Left renal cortex interstitium (tissue), 4 donors: ENCODE measurements at regions not wholly inside any gene's neighbourhood (a gene's known extent, or its start where the extent isn't known, plus 50 kb on each side); places are given as distances from the start of the nearest gene placed in this dataset.

Experiments used
- DNase-seq, 4 donors: peaks; one replicate each; pipeline ENCODE4 v3.0.0-alpha.2; 2013; ENCODE audit warnings: low read depth in 4 of 4, low spot score in 2 of 4, missing footprints in 1 of 4

DNA sequence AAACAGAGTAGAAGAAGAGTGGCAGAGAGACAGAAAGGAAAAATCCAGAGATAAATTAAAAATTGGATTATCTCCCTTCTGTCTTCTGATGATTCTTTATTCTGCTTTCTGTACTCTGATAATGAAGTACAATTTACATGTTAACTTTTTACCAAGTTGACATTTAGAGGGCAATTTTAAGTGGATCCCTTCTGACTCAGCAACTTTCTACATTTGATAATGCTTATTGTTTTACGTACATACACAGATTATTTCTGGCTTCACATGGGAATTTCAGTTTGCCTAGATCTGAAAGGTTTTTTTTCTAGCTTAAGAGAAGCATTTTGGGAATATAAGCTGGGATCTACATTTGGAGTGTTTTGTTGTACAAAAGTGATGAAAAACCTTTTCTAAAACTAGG is 491.3 kb downstream of the OTOL1 start:
- DNase-seq: no peak

DNA sequence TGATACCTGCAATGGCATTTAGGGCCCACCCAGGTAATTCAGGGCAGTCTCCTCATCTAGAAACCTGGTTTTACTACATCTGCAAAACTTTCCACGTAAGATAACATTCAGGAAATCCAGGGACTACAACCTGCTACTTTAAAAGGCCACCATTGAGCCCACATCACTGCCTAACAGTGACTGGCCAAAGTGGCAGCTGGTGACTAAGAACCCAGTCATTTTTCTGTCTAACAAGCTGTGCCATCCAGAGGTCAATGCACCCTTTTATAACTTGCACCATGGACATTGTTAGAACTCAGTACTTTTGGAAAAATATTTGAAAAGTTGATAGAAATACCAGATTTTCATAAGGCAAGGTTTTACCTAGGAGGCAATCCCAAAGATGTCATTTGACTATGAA is 492.4 kb downstream of the OTOL1 start:
- DNase-seq: no peak

DNA sequence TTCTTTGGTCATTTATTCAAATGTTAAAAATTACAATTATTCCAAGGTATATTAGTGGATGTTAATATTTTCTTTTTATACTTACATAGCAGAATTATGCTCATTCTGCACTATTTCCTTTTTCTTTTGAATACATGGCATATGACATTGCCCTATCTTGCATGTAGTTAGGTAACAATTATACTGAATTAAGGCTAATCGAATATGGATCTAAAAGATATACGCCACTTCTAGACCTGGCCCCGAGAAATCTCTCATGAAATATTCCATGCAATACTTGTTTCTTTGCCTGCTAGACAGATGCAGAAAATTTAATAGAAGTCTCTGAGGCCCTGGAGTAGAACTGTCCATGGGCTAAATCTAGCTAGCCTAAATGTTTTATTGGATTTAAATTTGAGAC is 493.4 kb downstream of the OTOL1 start:
- no peak for DNase-seq

DNA sequence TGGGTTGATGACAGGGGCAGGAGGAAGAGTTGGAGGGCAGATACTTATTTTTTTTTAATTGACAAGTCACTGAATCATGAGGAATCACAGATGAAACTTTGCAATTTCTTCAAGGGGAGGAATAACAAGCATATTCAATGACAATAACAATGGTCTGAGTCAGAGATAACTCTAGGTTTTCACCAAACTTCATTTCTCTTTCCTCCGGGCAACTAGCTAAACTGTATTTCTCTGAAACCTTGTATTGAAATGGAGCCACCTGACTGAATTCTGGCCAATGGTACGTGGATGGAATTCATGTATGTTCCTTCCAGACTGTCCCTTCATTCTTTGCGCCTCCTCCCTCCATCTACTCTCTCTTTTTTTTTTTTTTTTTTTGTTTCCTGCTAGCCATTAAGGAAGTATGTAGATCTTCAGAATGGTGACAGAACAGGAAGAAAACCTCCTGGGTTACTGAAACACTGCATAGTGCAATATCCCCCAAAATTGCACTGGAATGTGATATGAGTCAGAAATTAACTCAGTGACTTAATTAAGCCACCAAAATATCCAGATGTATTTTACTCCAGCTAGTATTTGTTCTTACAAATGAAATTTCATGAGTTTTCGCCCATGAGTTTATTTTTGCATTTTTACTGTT is 495.4 kb downstream of the OTOL1 start:
- DNase-seq: no peak

DNA sequence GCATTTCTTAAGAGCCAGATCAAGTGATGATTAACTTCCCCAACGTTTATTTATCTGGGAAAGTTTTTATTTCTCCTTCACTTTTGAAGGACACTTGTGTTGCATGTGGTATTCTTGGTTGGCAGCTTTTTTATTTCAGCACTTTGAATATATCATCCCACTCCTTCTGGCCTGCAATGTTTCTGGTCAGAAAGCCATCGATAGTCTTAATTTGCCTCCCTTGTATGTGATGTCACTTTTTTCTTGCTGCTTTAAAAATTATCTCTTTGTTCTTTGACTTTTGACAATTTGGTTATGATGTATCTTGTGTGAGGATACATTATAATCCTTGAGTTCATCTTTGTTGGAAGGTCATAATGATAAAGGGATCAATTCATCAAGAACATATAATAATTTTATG is 503.2 kb downstream of the OTOL1 start:
- DNase-seq: no peak

DNA sequence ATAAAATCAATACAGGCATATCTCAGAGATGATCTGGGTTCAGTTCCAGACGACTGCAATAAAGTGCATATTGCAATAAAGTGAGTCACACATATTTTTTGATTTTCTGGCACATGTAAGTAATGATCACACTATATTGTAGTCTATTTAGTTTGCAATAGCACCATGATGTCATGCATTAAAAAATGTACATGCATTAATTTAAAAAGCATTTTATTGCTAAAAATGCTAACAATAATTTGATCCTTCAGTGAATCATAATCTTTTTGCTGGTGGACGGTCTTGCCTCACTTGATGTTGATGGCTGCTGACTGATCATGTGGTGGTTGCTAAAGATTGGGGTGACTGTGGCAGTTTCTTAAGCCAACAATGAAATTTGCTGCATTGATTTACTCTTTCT is 511.1 kb downstream of the OTOL1 start:
- no peak for DNase-seq

DNA sequence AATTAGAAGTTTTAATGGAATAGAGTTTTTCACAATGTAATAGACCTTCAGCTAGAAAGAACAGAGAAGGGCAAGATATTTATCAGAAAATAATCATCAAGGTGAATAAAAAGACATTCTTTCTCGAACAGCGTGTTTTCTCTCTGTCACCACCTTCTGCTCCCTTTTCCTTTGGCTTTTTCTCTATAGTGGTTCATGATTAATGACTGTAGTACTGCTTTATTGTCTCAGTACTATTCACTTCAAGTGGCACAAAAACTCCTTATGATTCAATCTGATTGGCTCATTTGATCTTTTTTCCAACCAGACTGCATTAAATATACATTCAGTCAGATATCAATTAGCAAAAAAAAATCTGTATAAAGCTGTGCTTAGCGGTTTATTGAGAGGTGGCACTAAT is 516.0 kb downstream of the OTOL1 start:
- no peak for DNase-seq

DNA sequence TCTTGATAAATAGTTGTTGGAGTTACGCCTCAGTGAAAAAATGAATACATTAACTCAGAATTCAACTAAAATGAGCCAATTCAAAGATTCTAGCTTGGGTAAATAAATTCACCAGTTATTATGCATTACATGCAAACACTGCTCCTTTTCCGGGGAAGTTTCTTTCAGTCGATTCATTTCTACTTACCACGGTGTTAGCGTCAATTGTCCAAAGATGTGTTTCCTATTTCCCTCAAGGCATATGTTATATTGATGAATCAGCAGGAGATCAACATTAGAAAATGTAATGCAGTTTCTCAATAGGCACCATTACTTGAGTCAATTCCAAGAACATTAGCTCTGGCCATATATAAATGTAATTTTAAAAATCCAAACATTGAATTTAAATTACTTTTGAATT is 517.7 kb downstream of the OTOL1 start:
- no peak for DNase-seq

DNA sequence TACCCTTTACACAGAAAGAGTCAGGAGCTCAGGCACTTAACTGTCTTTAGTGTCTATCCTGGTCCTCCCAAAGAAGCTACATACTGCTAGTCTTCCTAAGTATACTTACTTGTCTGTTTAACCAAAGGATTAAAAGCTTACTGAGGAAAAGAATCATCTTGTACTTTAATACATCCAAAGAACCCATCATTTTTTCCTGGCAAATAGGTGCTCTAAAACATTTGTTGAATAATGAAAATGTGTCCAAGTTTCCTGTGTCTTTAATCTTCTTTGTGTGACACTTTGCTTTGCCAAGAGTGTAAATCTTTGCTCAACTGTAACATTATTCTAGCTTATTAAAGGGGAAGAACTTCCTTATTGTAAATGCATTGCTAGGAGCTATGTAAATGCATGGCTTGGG is 519.2 kb downstream of the OTOL1 start:
- no peak for DNase-seq

DNA sequence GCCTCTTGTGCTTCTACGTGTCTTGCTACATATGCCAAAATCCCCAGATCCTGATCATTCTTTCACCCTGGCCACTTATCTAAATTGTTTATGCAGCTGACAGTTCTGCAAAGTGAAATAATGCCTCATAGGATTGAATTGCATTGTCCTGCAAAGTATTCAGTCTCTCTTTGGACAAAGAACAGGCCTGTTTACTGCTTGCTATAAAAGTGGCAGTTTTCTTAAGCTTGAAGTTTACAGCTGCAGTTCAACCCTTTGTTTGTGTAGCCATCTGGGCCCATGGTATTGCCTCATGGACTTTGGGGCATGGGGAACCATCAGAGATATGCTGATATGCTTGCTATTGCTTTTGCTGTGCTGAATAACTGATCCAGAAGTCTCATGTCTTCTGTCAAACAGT is 523.2 kb downstream of the OTOL1 start:
- DNase-seq: no peak

DNA sequence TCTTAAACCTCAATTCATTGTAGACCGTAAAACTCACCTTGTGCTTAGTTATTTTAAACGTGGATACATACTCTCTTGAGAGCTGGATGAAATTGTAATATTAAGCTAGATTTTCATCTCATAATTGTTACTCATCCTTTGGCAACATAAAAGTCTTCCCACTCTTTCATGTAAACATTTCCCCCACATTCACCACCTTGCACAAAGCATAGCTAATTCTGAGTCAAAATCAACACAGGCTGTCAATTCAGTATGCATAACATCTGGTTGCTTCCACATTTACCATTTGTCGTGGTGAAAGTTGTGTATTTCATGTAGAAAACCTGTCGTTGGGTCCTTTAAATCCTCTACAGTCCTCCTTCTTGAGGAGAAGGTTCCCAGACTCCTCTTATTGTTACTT is 524.6 kb downstream of the OTOL1 start:
- no peak for DNase-seq

DNA sequence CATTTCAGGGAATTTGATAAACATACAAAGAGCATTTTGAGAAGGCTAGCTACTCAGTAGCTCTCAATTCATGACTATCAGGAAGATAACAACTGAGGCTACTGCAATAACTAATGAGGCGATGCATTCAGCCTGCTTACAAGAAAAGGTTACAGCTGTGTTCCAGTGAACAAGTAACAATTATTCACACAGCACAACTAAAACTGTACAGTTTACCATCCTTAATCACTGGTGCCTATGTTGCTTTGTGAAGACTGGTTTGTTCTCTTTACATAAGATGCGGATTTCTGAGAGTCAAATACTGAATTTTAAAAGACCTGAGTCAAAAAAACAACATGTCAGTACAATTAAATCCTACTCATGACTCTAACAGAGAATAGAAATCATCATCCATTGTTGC is 526.3 kb downstream of the OTOL1 start:
- no peak for DNase-seq

DNA sequence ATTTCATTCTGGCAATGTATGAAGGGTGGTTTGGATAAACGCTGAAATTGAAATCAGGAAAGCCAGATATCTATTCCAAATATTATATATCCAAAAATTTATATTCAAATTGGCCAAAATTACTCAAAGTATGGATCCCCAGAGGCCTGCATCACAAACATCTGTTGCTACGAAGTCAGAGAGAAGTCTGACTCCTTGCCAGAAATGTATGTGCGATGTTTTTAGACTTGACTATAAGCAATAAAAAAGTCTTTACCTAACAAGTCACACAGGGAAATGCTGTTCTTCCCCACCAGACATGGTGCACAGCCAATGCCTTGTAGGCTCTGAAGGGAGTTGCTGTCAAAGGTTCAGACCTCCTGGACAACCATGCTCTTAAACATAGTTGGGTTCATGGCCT is 533.1 kb downstream of the OTOL1 start:
- no peak for DNase-seq

DNA sequence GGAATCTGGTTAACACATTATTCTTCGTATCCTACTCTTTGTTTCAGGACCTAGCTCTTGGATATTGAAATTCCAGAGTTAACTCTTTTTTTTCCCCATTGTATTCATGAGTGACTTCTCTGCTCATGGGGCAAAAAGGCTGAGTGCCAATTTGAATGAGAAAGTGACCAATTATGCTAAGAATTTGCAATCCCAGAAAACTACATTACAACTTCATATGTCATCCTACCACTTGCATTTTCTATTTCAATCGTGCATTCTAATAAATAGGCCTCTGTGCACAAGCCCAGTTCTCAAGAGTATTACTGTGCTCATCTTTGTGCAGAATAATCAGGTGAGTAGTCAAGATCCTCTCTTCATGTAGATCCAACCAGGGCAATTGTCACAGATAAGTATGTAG is 537.8 kb downstream of the OTOL1 start:
- no peak for DNase-seq

DNA sequence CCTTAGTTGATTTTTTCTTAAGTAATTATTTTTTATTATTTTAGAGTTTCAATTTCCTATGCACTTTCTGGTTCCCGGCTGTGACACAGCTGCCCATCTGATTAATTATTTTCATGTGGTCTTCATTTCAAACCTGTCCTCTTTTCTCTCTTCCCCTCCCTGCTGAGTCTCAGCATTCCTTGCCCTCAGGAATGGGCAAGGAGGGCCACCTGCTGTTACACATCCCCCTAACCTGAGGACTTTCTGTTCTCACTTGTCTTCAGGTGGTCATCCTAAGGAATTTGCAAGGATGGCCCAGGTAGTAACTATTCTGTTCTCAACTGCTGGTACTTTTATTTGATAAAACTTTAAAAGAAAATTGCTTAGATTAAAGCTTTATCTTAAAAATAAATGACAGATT is 545.0 kb downstream of the OTOL1 start:
- DNase-seq: no peak

DNA sequence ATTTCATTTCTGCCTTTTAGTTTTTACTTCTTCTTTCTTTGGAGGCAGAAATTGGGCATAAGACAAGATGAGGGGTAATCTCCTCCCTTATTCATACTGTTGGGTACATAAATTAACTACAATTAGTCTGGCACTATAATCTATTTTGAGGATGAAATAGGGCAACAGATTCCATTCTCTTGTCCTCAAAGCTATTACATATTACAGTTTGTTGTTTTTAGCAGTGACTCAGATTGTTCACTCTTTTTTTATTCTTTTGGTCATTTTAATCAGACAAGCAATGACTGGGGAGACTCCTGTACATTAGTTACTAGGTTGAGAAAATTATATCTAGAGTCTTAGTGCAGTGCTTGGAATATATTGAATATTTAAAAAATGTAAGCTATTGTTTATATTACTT is 556.0 kb downstream of the OTOL1 start:
- DNase-seq: no peak

DNA sequence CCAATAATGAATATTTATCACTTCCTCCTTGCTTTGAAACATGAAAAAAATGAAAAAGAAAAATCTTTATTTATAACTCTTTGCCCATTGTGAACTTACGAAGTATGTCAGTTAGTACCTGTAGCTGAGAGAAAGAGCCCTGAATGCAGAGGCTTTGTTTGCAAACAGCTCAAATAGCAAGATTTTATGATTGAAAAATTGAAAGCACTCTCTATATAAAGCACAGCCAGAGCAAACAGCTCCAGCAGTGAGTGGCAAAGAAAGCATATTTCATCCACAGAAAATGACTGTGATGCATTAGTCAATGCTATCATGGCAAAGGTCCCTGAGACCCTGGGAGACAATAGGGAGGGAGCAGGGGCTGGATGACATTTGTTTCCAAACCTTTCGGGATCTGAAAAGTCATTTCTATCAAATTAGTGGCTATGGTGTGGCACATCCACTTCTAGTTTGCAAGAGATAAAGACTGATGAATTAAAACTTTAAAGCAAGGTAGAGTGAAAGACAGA is 576.1 kb downstream of the OTOL1 start:
- DNase-seq: no peak

DNA sequence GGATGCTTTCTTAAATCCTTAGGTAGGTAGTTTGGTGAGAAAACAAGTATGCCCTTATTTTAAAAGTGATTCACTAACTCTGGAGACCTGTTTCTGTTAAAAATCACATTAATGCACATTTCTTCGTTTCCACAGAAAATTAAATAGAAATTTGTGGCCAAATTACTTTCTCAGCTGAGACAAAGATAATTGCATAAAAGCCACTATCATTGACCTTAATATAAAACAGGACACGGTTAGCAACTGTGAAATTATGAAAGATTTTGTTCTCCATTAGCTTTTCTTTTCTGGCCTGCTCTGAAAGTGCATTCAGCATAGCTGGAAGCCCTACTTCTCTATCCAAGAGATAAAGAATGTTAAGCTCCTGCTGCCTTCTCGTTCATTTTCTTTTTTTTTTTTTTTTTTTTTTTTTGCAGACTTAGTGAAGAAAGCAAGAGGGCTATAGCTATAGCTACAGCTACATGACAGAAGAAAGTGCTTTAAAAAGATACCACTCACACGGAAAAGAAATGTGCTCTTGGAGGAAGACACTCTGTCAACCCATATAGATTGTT is 576.9 kb downstream of the OTOL1 start:
- DNase-seq: no peak

DNA sequence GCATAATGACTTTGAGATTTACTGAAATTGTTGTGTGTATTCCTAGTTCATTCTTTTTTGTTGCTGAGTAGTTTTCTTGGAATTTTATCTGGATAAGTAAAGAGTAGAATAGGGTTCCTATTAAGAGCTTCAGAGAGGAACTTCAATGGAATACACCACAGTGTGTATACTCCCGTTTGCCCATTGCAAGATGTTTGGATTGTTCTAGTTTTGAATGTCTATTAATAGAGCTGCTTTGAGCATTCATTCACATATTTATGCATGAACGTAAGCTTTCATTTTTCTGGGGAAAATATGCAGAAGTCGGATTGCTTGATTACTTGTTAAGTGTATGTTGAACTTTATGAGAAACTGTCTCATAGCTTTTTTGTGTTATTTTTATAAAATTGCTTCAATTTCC is 580.5 kb downstream of the OTOL1 start:
- no peak for DNase-seq

DNA sequence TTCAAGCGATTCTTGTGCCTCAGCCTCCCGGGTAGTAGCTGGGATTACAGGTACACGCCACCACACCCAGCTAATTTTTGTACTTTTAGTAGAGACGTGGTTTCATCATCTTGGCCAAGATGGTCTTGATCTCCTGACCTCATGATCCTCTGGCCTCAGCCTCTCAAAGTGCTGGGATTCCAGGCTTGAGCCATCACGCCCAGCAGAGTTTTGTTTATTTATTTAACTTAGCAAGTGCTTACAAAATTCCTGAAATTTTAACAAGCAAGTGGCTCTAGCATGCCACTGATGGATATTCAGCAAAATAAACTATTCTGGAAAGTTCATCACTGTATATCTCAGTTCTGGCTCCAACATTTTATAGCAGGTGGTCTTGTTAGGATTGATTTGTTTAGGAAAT is 585.9 kb downstream of the OTOL1 start:
- DNase-seq: no peak

DNA sequence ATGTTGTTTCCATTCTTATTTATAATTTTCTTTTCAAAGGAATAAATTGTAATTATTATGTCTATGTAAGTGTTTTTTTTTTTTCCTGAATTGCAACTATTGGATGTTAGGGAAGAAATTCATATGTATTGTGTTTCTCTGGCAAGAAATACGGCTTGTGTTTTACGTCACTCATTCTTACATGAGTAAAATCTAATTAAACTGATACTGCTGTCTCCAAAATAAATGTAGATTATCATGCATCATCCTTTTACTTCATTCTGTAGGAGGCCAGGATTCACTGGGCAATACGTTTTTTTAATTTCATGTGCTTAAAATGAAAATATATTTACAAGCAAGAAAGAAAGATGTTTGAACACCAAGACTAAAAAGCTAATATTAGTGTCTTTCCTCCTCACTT is 590.8 kb downstream of the OTOL1 start:
- no peak for DNase-seq

DNA sequence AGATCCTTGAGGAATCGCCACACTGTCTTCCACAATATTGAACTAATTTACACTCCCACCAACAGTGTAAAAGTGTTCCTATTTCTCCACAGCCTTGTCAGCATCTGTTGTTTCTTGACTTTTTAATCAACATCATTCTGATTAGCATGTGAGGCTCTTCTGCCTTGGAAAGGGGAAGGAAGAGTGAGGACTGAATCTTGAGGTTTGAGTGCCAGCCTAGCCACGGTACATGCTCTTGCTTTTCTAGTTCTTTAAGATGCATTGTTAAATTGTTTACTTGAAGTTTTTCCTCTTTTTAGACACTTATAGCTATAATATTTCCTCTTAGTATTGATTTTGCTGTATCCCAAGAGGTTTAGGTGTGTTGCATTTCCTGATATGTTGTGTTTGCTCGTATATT is 596.1 kb downstream of the OTOL1 start:
- DNase-seq: no peak

DNA sequence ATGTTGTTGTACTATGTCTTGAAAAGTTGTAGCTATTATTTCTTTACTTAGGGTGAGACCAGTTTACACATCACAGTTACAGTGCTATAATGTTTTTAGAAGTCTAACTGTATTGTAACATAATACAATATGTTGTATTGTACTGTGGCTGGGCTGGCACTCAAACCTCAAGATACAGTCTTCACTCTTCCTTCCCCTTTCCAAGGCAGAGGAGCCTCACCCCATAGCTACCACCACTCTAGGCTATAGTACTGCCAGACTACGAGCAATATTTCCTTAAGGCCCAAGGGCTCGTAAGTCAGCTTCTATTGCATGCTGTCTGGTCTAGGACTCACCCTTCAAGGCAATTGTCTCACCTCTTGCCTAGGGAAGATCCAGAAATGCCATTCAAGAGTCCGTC is 597.7 kb downstream of the OTOL1 start:
- DNase-seq: no peak
